Lower leg skin (tissue), 3 donors: ENCODE measurements at regions not wholly inside any gene's neighbourhood (a gene's known extent, or its start where the extent isn't known, plus 50 kb on each side); places are given as distances from the start of the nearest gene placed in this dataset.

Experiments used
- CTCF ChIP-seq, 3 donors: fragments of 450-650 bp; IDR thresholded peaks; one replicate each; pipeline ENCODE4 v1.5.1; 2016; ENCODE audit warnings: antibody characterized with exemption in 3 of 3, mild to moderate bottlenecking in 3 of 3, moderate library complexity in 2 of 3
- POLR2A ChIP-seq, 2 donors: fragments of 450-650 bp; IDR thresholded peaks; one replicate each; pipeline ENCODE4 v1.6.1; 2016 to 2017; ENCODE audit warnings: antibody characterized with exemption in 2 of 2, mild to moderate bottlenecking in 1 of 2, moderate library complexity in 1 of 2

GRCh38 chr3:74542441-74542840, 72.0 kb downstream of the CNTN3 start:
- TF ChIP-seq POLR2A (IDR thresholded peaks at IDR 0.05) = no peak
- TF ChIP-seq CTCF (IDR thresholded peaks at IDR 0.05) = no peak
